GM10248 (cell line): ENCODE measurements at regions not wholly inside any gene's neighbourhood (a gene's known extent, or its start where the extent isn't known, plus 50 kb on each side); places are given as distances from the start of the nearest gene placed in this dataset.

Source experiments
- CTCF ChIA-PET: fragments of 300-600 bp; sonication (Branson Sonifier 250); formaldehyde crosslinking; extraction: SDS; loops from one replicate; lab custom pipeline; 2021; ENCODE audit warnings: antibody characterized with exemption; lab: Yijun Ruan, JAX
- POLR2A ChIA-PET: fragments of 350-650 bp; sonication (Branson Sonifier 250); formaldehyde crosslinking; extraction: SDS; loops from one replicate; lab custom pipeline; 2020; ENCODE audit warnings: antibody characterized with exemption; lab: Yijun Ruan, JAX
- DNase-seq: peaks from one replicate; pipeline ENCODE4 v3.0.0; 2012; ENCODE audit errors: extremely low spot score
- CTCF ChIP-seq: IDR thresholded peaks from 2 replicates; pipeline ENCODE4 v1.5.1; 2012; ENCODE audit warnings: mild to moderate bottlenecking, low read depth; ENCODE audit errors: extremely low read depth, missing control alignments, control extremely low read depth

GRCh38 chr18:56161566-56162260 lies 476.7 kb downstream of the TXNL1 start:
- TF ChIP-seq CTCF, result no peak
- ChIA-PET POLR2A (no interaction called here), CTCF (no interaction called here)
- DNase-seq, result no peak

- no peak for DNase-seq
- TF ChIP-seq CTCF, result no peak
- ChIA-PET CTCF (interaction anchor here (1.2 kb wide), 1 partner anchor 18 kb away, joined by 3 read pairs; no protein-coding TSS in a partner anchor), POLR2A (no interaction called here)
Observed at GRCh38 chr18:56158676-56159075, 479.7 kb downstream of the TXNL1 start.

- CTCF ChIA-PET, result interaction anchor here (1.2 kb wide), 1 partner anchor 16 kb away, joined by 3 read pairs; no protein-coding TSS in a partner anchor
Observed at GRCh38 chr18:56157541-56157940, 480.9 kb downstream of the TXNL1 start.

GRCh38 chr18:56152551-56153310 lies 485.7 kb downstream of the TXNL1 start:
- ChIA-PET CTCF (no interaction called here), POLR2A (no interaction called here)
- TF ChIP-seq CTCF, result no peak
- DNase-seq, result no peak

More at GRCh38 chr18:56157541-56157940, 480.9 kb downstream of the TXNL1 start:
- TF ChIP-seq CTCF, result no peak
- POLR2A ChIA-PET, result no interaction called here
- DNase-seq, result no peak

GRCh38 chr18:56148373-56148772 lies 490.0 kb downstream of the TXNL1 start:
- DNase-seq, result no peak
- CTCF ChIA-PET, result no interaction called here
- no peak for TF ChIP-seq CTCF

GRCh38 chr18:56146565-56146964 lies 491.8 kb downstream of the TXNL1 start:
- ChIA-PET CTCF (no interaction called here), POLR2A (no interaction called here)

More at GRCh38 chr18:56148373-56148772, 490.0 kb downstream of the TXNL1 start:
- POLR2A ChIA-PET, result no interaction called here

More at GRCh38 chr18:56146565-56146964, 491.8 kb downstream of the TXNL1 start:
- no peak for TF ChIP-seq CTCF
- no peak for DNase-seq
